Panc1 (cell line): ENCODE measurements at regions not wholly inside any gene's neighbourhood (a gene's known extent, or its start where the extent isn't known, plus 50 kb on each side); places are given as distances from the start of the nearest gene placed in this dataset.

Experiments used
- CTCF ChIP-seq: fragments of 450-650 bp; IDR thresholded peaks from 2 replicates; pipeline ENCODE4 v1.5.1; 2017; ENCODE audit warnings: mild to moderate bottlenecking
- POLR2AphosphoS5 ChIP-seq: IDR thresholded peaks from 2 replicates; pipeline ENCODE4 v1.6.1; 2012; ENCODE audit warnings: mild to moderate bottlenecking, low read depth, low read length, moderate library complexity

- TF ChIP-seq POLR2AphosphoS5: no peak
- no peak for TF ChIP-seq CTCF
Observed at GRCh38 chr10:78339251-78339650, 305.6 kb downstream of the RPS24 start.
